CD4-positive, alpha-beta T cell treated with Interleukin-6 for 4 hours (primary cell): ENCODE measurements at regions not wholly inside any gene's neighbourhood (a gene's known extent, or its start where the extent isn't known, plus 50 kb on each side); places are given as distances from the start of the nearest gene placed in this dataset.
"Not testable (repeated sequence)": the region's sequence is repeated elsewhere in the genome, so short reads cannot be mapped to it uniquely, and the experiment has no call there.

Source experiments
- DNase-seq: peaks from one replicate; pipeline ENCODE4 v3.0.0-alpha.2; 2020; ENCODE audit warnings: mixed read lengths

- no peak for DNase-seq
Observed at GRCh38 chr12:9406564-9407424, 198.6 kb upstream of the PZP start.

DNA sequence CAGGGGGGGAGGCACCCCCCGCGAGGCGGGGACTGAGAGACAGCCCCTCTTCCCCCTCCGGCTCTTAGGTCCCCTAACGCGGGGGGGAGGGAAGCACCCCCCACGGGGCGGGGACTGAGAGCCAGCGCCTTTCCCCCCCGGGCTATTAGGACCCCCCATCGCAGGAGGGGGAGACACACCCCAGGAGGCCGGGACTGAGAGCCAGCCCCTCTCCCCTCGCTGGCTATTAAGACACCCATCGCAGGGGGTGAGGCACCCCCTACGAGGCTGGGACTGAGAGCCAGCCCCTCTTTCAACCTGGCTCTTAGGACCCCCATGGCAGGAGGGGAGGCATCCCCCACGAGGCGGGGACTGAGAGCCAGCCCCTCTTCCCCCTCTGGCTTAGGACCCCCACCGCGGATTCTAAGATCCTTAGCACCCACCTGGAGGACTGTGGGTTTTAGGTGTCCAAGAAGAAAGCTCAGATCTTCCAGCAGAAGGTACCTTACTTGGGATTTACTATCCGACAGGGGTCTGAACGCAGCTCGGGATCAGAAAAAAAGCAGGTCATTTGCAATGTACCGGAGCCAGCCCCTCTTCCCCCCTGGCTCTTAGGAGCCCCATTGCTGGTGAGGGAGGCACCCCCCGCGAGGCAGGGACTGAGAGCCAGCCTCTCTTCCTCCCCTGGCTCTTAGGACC, 197.8 kb upstream of the PZP start:
- DNase-seq = no peak

GRCh38 chr12:9404469-9405260, 196.5 kb upstream of the PZP start:
- no peak for DNase-seq

DNA sequence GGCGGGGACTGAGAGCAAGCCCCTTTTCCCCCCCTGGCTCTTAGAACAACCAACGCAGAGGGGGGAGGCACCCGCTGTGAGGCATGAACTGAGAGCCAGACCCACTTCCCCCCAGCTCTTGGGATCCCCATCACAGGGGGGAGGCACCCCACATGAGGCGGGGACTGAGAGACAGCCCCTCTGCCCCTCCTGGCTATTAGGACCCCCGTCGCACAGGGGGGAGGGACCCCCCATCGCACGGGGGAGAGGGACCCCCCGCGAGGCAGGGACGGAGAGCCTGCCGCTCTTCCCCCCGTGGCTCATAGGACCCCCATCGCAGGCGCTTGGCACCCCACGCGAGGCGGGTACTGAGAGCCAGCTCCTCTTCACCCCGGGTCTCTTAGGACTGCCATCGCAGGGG, 195.8 kb upstream of the PZP start:
- no peak for DNase-seq

- DNase-seq = not testable (repeated sequence)
Observed at GRCh38 chr12:9402432-9403040, 194.3 kb upstream of the PZP start.

- not testable (repeated sequence) for DNase-seq
Observed at GRCh38 chr12:9396367-9396766, 188.2 kb upstream of the PZP start.

GRCh38 chr12:9395220-9395619, 187.0 kb upstream of the PZP start:
- not testable (repeated sequence) for DNase-seq

GRCh38 chr12:9392842-9393241, 184.6 kb upstream of the PZP start:
- no peak for DNase-seq

- no peak for DNase-seq
Observed at GRCh38 chr12:9391815-9392214, 183.6 kb upstream of the PZP start.

GRCh38 chr12:9390761-9391160, 182.6 kb upstream of the PZP start:
- DNase-seq = no peak

GRCh38 chr12:9389796-9390195, 181.6 kb upstream of the PZP start:
- no peak for DNase-seq

DNA sequence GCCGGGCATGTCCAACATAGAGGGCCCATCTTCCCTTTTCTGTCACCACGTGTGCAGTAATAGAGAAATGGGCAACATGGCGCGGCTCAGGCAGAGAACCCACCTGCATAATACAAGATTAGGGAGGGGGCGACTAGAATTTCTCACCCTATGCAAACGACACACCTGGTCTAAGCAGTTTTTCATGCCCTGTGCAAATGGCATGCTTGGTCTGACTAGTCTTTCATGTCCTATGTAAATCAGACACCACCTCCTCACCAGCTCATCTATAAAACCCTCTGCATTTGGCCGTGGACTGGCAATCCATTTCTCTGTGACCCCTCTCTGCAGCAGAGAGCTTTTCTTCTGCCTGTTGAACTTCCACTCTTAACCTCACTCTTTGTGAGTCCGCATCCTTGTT, 180.2 kb upstream of the PZP start:
- no peak for DNase-seq

DNA sequence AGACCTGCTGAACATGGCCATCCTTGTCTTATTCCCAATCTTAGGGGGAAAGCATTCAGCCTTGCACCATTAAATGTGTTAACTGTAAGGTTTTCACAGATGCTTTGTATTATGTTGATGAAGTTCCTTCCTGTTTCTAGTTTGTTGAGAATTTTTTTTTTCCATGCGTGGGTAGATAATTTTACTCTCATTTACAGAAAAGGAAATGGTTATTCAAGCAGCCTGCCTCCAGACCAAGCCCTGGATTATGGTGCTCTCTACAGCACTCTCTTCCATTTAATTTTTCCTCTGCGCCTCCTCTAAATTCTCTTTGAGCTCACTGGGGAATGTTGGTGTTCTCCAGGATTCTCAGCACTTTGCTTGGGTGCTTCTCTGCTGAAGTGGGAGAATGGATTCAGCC, 179.3 kb upstream of the PZP start:
- DNase-seq = no peak

DNA sequence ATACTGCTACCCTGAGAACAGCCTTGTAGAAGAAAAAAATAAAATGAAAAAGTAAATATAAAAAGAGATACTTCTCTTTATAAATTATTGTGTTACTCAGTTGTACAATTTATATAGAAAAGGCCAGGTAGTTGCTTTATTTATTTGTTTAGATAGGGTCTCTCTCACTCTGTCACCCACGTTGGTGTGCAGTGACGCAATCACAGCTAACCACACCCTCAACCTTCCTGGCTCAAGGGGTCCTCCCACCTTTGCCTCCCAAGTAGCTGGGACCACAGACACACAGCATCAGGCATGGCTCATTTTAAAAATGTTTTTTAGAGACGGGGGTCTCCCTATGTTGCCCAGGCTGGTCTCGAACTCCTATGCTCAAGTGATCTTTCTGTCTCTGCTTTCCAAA, 175.4 kb upstream of the PZP start:
- no peak for DNase-seq

DNA sequence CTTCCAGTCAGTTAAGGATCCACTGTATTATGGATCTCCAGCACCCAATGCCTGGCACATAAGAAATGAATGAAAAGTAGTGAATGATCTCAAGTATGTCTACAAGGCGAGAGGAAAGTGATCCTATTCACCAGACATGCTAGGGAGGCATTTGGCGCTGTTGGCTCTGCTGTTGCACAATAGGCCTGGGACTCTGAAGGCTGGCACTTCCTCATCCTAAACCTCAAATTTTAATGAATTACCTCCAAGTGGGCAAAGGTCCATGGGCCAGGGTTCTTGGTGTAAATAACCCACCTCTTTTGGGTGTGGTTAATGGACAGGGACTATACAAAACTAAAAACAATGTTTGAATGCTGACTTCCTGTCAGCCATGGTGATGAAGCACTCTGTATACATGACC, 173.4 kb upstream of the PZP start:
- DNase-seq = no peak

GRCh38 chr12:9380650-9381049, 172.5 kb upstream of the PZP start:
- no peak for DNase-seq

- DNase-seq = no peak
Observed at GRCh38 chr12:9379023-9379742, 171.0 kb upstream of the PZP start.

- DNase-seq = no peak
Observed at GRCh38 chr12:9378430-9378835, 170.2 kb upstream of the PZP start.

GRCh38 chr12:9372202-9372601, 164.0 kb upstream of the PZP start:
- DNase-seq = no peak

DNA sequence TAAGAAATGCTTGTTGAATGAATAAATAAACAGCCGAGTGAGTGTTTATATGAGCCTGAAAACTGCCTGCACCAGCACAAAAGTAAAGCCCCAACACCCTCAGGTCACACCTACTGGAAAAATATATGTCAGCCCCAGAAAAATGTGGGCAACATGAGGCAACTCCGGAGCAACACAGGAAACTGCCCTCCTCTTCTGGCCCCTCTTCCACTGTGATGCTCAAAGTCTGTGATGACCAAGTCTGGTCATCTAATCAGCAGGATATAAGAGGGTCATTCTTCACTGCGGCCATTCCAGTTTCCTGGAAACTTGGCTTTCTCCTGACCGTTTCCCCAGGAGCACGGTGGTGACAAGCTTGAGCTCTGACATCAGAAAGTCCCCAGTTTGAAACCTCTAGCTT, 159.6 kb upstream of the PZP start:
- DNase-seq = no peak

DNA sequence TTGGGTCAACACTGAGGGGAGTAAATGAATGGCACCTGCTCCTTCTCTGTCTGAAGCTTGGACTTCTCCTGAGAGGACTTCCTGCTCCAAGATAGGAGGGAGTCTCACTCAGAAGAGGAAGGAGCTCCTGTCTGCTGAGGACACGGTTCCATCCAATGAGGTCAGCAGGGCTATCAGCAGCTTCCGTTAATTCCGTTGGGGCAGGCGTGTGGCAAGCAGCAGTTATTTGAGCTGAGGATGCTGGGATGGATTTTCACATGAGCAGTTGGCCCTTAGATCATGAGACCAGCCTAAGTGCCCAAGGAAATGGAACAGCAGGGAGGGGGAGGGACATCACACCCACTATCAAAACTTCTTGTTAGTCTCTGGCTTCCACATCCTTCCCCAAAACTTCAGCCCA, 159.0 kb upstream of the PZP start:
- no peak for DNase-seq

GRCh38 chr12:9365296-9365695, 157.1 kb upstream of the PZP start:
- no peak for DNase-seq
